Esophagus squamous epithelium (tissue), 4 donors: ENCODE measurements at regions not wholly inside any gene's neighbourhood (a gene's known extent, or its start where the extent isn't known, plus 50 kb on each side); places are given as distances from the start of the nearest gene placed in this dataset.

ENCODE experiments used
- CTCF ChIP-seq, 6 experiments: fragments of 450-650 bp in 4 of 6; fragments of 200-600 bp in 2 of 6; sonication (generic) in 2 of 6; IDR thresholded peaks; one replicate each; pipeline ENCODE4 v1.5.1; 2016 to 2019; ENCODE audit warnings: antibody characterized with exemption in 6 of 6, mild to moderate bottlenecking in 4 of 6, moderate library complexity in 4 of 6
- POLR2A ChIP-seq, 4 donors: fragments of 450-650 bp; IDR thresholded peaks; one replicate each; pipeline ENCODE4 v1.6.1; 2017; ENCODE audit warnings: antibody characterized with exemption in 4 of 4, mild to moderate bottlenecking in 4 of 4, moderate library complexity in 3 of 4

- no peak for TF ChIP-seq CTCF (IDR thresholded peaks at IDR 0.05)
- no peak for TF ChIP-seq POLR2A (IDR thresholded peaks at IDR 0.05)
These were observed 250.5 kb downstream of the DSC3 start for GRCh38 chr18:30792051-30792450.
